Lower leg skin (tissue), 3 donors: ENCODE measurements at regions not wholly inside any gene's neighbourhood (a gene's known extent, or its start where the extent isn't known, plus 50 kb on each side); places are given as distances from the start of the nearest gene placed in this dataset.

Experiments used
- POLR2A ChIP-seq, 2 donors: fragments of 450-650 bp; IDR thresholded peaks; one replicate each; pipeline ENCODE4 v1.6.1; 2016 to 2017; ENCODE audit warnings: antibody characterized with exemption in 2 of 2, mild to moderate bottlenecking in 1 of 2, moderate library complexity in 1 of 2
- TF ChIP-seq, protein P1 (sequence below), 3 donors: fragments of 450-650 bp; IDR thresholded peaks; one replicate each; pipeline ENCODE4 v1.5.1; 2016; ENCODE audit warnings: antibody characterized with exemption in 3 of 3, mild to moderate bottlenecking in 3 of 3, moderate library complexity in 2 of 3

DNA sequence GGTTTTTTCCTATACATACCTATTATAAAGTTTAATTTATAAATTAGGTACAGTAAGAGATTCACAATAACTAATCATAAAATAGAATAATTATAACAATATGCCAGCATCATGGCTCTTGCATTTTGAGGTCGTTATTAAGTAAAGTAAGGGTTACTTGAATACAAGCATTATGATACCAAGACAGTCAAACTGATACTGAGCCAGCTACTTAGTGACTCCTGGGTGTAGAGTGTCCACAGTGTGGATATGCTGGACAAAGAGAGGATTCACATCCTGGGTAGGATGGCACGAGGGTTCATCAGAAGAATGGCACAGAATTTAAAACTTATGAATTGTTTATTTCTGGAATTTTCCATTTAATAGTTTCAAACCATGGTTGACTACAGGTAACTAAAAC, 157.2 kb upstream of the IL12A start:
- TF ChIP-seq, protein P1, sequence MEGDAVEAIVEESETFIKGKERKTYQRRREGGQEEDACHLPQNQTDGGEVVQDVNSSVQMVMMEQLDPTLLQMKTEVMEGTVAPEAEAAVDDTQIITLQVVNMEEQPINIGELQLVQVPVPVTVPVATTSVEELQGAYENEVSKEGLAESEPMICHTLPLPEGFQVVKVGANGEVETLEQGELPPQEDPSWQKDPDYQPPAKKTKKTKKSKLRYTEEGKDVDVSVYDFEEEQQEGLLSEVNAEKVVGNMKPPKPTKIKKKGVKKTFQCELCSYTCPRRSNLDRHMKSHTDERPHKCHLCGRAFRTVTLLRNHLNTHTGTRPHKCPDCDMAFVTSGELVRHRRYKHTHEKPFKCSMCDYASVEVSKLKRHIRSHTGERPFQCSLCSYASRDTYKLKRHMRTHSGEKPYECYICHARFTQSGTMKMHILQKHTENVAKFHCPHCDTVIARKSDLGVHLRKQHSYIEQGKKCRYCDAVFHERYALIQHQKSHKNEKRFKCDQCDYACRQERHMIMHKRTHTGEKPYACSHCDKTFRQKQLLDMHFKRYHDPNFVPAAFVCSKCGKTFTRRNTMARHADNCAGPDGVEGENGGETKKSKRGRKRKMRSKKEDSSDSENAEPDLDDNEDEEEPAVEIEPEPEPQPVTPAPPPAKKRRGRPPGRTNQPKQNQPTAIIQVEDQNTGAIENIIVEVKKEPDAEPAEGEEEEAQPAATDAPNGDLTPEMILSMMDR (IDR thresholded peaks at IDR 0.05) = no peak
- no peak for TF ChIP-seq POLR2A (IDR thresholded peaks at IDR 0.05)
